ENCODE measurements at regions not wholly inside any gene's neighbourhood (a gene's known extent, or its start where the extent isn't known, plus 50 kb on each side); places are given as distances from the start of the nearest gene placed in this dataset.

DNA sequence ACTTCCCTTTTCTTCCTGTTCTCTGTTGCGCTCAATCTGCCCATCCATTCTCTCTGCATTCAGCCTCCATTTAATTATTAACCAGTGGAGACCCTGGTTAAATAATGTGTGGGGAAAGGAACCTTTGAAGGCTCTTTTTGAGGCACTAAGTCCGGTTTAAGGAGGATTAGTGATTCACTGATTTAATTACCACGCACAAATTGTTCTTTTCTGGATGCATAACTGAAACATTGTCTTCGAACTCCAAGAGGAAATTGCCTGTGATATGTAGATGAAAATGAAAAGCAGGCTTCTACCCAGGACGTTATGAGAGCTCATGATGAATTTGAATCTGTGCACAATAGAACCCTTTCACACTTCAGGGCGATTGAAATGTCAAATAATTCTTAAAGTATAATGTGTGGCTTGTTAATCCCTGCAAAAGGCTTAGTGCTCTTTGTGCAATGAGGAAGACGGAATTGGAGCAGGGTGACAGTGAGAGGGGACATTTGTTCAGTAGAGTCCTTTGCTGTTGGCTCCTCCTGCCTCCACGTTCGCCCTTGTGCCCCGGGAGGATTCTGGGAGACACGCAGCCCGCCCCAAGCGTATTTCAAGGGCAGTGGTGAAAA lies 51.1 kb upstream of the ZNF236 start:
- no peak for DNase-seq

GRCh38 chr18:76767954-76768353 lies 54.4 kb upstream of the ZNF236 start:
- no peak for DNase-seq

DNA sequence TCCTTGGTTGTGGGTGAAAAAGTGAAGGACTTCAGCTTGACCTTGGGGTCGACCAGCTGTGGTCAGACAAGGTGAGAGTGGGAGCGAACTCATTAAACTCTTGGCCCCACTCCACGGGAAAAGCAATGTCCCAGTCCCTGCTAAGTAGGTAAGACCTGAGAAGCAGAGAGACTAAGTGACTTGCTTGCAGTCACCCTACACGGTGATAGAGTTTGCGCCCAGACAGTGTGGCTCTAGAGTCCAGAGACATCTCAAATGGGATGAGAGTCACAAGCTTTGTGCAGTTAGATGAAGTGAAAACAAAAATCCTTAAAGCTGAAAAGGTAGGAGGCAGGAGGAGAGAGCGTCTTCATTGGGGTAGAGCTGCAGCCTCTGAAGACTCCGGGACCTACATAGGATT lies 55.9 kb upstream of the ZNF236 start:
- DNase-seq = no peak

- no peak for DNase-seq
Observed at GRCh38 chr18:76765649-76766048, 56.7 kb upstream of the ZNF236 start.

DNA sequence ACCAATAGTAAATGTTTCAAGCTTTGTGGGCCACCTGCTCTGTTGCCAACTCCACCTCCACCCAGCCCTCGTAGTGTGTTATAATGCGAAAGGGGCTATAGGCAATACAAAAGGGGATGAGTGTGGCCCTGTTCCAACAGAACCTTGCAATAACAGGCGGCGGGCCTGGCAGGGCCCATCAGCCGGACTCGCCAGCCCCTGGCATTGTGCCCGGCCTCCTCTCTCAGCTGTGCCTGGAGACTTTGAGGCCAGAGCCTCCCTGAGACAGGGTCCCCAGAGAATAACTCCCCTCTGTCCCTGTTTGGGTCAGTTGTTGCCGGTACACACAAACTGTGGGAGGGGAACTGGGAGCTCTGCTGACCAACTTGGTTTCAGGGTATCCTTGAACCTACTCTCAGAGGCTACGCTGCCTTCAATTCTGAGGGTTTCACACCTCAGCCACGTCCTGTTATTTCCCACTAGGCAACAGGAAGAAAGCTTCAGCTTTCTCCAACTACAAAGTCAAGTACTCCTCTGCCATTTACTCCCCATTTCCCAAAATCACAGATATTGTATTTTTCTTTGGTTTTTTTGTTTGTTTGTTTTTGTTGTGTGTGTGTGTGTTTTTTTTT lies 58.0 kb upstream of the ZNF236 start:
- no peak for DNase-seq

- DNase-seq = no peak
Observed at GRCh38 chr18:76759056-76759455, 63.3 kb upstream of the ZNF236 start.

- no peak for DNase-seq
Observed at GRCh38 chr18:76757925-76758324, 64.4 kb upstream of the ZNF236 start.

- no peak for DNase-seq
Observed at GRCh38 chr18:76757335-76757734, 65.0 kb upstream of the ZNF236 start.

DNA sequence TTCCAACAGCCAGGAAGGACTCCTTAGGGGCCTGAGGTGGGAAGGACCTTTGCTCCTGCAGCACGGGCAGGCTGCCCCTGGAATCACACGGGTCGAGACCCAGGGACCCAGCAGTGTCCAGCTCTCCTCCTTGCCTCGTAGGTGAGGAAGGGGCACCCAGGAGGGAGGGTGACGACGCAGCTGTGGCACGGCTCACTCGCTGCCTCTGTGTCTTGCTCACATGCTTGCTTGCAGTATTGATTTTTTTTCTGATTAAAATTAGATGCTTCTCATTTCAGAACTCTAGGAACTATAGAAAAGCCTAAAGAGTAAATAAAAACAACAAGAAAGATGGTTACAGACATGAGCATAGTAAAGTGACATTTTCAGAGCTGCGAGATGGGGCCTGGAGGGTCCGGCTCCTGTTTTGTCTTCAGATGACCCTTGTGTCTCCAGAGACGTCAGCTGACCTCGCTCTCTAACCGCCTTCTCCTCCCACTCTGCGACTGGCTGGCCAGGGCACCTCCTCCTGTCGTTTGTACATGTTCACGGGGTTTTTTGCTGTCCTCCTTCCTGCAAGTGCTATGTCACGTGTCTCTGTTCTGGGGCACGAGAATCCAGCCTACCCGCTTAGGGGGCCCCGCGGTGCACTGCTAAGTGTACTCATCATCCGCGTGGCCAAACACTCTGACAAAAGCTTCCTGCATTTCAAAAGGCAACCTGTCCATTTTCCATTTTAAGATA lies 65.7 kb upstream of the ZNF236 start:
- no peak for DNase-seq

DNA sequence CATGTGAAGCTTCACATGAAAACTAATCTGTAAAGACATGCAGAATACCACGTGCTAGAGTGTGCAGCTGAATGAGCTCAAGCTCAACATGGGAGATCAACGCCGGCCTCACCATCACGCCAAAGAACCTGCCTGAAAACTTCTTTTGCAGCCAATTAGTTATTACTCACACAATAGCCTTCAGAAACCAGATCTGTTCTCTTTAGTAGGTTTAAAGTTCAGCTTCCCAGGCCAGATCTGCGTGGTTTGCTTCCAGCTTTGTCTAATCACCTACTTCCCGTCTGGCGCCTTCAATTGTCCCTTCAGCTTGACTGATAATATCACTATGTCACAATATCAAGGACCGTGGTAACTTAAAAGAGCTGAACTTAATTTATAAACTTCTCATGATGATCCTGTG lies 68.0 kb upstream of the ZNF236 start:
- DNase-seq = no peak

DNA sequence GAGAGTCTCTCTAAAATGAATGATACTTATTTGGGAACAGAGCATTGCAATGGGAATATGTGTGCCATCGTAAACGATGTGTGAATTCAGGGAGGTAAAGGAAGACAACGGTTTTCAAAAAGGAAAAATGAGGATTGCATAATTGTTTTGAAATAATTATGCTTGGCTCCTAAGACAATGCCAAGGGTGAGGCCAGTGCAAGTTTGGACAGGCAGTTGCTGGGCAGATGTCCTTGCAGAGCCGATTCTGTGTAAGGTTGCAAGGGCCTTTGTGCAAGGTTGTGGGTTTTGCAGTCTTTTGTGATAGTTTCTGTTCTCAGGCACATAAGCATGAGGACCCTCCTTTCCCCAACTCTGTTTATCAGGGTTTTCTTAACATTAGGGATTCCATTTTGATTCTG lies 70.0 kb upstream of the ZNF236 start:
- DNase-seq = no peak

DNA sequence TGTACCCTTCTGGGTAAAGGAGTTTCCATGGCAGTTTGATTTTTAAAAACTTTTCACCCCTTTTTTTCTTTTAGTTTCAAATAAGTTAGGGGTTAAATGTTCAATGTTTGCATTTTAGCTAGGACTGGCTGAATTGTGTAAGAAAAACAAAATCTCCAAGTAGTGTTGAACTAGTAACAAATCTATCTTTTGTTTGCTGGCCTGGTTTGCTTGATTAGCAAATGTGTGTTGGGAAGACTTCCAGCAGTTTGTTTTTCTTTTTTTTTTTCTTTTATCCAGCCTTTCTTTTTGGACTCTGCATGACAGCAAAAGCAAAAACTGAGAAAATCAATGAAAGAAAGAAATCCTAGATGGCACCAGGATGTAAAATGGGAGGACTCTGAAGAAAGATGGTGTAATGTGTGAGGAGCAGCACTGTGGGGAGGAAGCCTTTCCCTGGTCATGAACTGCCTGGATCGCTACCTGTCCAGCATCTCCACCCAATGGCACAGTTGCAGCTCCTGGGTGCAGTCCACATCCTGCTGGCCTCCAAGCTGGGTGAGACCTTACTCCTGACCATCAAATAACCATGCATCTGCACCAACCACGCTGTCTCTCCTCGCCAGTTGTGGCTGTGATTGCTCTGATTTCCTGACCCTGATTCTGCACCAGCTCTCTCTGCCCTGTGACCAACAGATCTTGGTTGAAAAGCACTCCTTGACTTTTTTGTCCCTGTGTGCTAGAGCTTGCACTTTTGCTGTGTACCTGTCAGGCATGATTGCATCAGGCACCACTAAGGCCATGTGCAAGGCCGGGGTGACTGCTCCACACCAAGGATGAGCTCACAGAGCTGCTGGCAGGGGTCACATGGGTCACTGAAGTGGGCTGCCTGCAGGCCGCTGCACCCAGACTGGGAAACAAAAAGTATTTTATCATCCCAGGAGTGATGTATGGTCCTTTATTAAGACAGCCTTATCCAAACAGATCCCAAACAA lies 71.2 kb upstream of the ZNF236 start:
- DNase-seq = no peak

- no peak for DNase-seq
Observed at GRCh38 chr18:76750269-76750668, 72.1 kb upstream of the ZNF236 start.

GRCh38 chr18:76747676-76748075 lies 74.7 kb upstream of the ZNF236 start:
- DNase-seq = no peak

DNA sequence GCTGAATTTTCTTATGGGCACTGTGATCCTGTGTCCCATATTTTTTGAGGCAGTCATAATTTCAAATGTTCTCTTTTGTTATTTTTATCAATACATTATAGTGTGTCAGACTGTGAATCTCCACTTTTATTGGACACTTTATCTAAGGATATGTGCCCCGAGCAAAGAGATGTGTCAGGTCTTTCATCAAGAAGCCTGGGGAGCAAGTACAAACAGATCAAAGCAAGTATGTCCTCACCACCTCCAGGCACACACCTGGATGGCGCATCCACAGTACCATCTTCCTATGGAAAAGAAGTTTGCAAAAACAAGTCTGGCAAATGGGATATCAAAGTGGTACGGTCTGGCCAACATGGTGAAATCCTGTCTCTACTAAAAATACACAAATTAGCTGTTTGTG lies 81.0 kb upstream of the ZNF236 start:
- DNase-seq = no peak

GRCh38 chr18:76736309-76736708 lies 86.0 kb upstream of the ZNF236 start:
- no peak for DNase-seq

GRCh38 chr18:76730901-76731300 lies 91.5 kb upstream of the ZNF236 start:
- no peak for DNase-seq

GRCh38 chr18:76727589-76727988 lies 94.8 kb upstream of the ZNF236 start:
- DNase-seq = no peak

GRCh38 chr18:76725445-76725844 lies 96.9 kb upstream of the ZNF236 start:
- no peak for DNase-seq

GRCh38 chr18:76722224-76723061 lies 99.9 kb upstream of the ZNF236 start:
- no peak for DNase-seq

DNA sequence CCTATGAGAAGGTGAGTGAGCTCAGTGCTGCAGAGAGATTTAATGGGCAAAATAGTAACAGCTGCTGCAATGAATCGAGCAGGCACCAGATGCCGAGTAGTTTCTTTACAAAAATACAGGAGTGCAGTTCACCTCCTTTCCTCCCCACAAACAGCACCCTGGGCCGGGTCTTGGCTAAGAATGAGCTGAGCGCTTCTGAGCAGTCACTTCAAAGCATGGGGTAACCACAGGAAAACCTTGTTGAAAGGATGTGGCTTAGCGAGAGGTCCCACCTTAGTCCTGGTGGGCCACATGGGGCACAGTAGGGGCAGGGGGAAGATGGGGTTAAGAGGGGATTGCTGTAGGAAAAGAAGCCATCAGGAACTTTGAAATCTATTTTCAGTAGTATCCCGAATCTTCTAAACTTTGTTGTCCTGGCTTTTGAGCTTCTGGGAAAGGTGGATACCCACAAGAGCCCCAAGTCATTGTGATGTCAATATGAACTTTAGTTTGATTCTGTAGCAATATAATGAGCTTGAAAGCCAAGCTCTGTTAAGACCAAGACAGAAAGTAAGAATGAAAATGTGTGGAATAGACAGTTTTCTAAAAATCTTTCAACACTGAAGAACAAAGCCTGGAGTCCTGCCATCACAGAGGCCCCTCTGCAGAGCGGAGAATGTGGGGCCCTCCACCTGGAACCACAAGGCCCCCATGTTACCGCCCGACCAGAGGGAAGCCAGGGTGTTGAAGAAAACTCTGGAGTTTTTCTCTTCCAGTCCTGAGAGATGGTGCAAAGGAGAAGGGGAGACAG lies 101.0 kb upstream of the ZNF236 start:
- DNase-seq = peak; percentile 76

DNA sequence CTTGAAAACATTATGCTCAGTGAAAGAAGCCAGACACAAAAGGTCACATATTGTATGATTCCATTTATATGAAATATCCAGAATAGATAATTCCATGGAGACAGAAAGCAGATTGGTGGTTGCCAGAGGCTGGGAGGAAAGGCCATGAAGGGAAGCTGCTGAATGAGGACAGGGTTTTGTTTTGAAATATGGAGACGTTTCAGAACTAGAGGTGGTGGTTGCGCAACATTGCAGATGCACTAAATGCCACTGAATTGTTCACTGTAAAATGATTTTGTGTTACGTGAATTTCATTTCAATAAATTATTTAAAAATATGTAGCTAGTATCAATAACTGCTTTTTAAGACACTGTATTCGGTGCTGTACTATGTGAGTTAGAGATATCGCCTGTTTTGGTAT lies 101.7 kb upstream of the ZNF236 start:
- no peak for DNase-seq
